HG02943 (cell line): ENCODE measurements at regions not wholly inside any gene's neighbourhood (a gene's known extent, or its start where the extent isn't known, plus 50 kb on each side); places are given as distances from the start of the nearest gene placed in this dataset.

Experiments
- ATAC-seq: cut with Tn5 transposase; IDR thresholded peaks from one replicate; pipeline ENCODE4 v1.9.1; 2021; ENCODE audit warnings: mild to moderate bottlenecking, low read depth, moderate library complexity; ENCODE audit not compliant: unreplicated experiment

DNA sequence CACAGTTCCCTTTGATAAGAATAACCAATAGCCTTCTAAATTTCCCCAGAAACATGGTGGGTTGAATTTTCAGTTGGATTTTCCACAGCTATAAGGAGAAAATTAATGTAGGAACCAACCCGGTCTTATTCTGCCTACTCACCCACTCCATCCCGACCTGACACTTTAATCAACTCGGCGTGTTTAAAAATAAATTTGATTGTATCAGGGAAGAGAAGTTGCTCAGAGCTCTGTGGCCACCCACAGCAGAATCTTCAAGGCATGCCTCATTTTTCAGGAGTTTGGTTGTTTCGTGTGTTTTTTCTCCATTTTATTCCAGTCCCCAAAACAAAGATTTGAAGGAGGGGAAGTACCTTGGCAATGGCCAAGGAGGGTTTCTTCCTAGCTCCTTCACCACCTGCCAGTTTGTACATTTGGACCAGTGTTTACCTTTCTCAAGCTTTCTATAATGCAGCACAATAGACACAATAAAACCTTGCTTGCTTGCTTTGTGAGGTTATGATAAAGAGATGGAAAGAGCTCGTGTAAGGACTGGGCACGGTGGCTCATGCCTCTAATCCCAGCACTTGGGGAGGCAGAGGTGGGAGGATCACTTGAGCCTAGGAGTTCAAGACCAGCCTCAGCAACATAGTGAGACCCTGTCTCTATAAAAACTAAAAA lies 297.2 kb upstream of the JARID2 start:
- ATAC-seq: no peak

DNA sequence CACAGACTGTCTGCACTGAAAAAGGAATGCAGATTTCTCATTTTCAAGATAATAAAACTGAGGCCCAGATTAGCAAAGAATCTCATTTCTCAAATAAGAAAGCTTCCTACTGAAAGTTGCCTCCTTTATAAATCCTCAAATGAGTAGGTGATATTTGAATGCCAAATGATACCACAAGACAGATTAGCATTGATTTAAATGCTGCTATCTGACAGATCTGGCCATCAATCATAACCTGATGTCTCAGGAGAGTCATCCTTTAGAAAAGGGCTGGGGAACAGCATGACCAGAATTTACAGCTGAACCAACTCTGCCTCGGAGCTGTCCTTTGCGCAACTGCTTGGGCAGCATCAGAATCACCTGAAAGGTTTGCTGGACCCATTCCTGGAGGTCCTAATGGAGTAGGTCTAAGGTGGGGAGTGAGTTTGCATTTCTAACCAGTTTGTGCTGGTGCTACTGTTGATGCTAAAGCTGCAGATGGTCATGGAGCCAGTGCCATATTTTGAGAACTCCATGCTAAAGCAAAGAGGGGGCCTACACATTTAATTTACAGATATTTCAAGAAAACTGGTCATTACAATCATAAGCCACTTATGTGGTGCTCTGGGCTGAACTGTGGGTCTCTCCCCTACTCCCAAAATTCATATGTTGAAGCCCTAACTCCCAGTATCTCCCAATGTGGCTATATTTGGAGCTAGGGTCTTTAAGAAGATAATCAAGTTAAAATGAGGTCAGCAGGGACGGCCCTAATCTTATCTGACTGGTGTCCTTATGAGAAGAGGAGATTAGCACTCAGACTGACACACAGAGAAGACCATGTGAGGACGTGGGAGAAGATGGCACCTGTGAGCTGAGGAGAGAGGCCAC lies 295.5 kb upstream of the JARID2 start:
- no peak for ATAC-seq

DNA sequence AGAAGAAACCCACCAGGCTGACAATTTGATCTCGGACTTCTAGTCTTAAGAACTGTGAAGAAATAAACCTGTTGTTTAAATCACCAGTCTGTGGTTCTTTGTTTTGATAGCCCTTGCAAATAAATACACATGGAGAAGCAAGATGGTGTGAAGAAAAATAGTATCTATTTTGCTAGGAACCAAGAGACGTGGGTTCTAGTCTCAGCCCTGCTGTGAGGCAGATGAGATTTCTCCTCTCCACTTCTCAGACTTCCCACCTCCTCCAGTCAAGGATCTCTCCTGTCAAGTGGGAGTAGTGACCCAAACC lies 294.9 kb upstream of the JARID2 start:
- ATAC-seq: no peak

DNA sequence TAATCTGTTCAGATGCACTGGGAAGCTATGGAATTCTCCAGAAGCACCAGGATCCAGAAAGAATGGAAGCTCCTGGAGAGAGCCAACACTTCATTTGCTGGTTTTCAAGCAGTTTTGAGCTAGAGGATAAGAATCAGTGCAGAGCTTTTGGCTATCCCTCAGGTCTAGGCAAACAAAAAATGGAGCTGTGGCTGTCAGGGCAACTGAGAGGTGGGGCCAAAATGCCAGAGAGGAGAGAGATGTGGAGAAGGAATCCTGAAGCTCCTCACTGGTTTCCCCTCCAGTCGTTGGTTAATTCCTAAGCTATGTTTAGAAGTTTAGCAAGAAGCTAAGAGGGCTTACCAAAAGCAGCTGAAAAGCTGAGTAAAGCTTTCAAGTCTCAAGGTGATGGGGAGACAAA lies 294.2 kb upstream of the JARID2 start:
- no peak for ATAC-seq

DNA sequence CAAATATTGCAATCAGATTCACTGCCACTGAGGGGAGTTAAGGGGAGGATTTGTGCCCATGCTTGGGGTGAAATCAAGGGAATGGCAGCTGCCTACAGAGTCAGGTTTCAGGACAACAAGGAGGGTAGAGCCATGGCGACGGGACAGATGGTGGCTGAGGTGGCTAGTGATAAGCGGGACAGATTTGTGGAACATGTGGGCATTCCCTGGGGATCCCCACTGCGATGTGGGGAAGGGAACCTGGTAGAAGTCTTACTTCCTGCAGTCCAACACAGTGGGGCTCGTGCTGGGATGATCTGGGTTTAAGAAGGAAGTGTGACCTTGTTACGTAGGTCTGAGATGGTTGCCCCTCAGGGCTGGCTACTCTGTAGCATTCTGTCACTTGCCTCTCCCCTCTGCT lies 292.0 kb upstream of the JARID2 start:
- no peak for ATAC-seq

DNA sequence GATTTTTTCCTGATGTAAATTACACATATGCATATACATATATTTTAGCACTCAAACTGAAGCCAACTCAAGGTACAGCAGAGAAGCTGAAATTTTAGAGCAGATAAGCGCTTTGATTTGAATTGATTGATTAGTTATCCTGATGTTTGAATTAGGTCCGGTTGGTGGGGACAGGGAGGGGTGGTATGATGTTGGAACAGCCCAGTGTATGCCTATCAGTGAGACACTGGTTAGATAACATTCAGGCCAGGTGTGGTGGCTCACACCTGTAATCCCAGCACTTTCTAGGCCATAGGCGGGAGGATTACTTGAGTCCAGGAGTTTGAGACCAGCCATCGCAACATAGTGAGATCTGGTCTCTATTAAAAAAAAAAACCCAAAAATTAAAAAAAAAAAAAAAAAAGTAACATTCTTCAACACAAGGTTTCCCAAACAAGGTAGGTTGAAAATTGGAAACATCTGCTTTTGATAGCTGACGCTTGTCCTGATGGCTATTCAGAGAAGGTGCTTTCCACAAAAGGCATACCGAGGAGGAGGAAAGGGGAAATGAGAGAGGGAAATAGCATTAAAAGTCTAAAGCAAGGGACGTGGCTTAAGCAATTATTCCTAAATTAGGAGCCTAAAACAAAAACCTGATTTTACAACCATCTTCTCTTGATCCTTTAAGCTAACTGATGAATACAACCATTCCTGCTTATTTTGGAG lies 288.4 kb upstream of the JARID2 start:
- ATAC-seq: no peak

DNA sequence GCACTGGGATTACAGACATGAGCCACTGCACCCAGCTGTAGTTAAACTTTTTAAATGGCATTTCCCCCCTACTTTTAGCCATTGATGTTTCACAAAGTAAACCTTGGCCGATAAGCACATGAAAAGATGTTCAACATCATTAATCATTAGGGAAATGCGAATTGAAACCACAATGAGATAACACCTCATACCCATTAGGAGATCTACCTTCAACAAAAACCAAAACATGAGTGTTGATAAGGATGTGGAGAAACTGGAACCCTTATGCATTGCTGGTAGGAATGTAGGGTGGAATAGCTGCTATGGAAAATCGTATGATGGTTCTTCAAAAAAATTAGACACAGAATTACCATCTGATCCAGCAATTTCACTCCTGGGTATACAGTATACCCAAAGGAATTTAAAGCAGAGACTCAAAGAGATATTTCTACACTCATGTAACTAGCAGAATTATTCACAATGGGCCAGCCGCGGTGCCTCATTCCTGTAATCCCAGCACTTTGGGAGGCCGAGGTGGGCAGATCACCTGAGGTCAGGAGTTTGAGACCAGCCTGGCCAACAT lies 286.5 kb upstream of the JARID2 start:
- ATAC-seq: no peak

DNA sequence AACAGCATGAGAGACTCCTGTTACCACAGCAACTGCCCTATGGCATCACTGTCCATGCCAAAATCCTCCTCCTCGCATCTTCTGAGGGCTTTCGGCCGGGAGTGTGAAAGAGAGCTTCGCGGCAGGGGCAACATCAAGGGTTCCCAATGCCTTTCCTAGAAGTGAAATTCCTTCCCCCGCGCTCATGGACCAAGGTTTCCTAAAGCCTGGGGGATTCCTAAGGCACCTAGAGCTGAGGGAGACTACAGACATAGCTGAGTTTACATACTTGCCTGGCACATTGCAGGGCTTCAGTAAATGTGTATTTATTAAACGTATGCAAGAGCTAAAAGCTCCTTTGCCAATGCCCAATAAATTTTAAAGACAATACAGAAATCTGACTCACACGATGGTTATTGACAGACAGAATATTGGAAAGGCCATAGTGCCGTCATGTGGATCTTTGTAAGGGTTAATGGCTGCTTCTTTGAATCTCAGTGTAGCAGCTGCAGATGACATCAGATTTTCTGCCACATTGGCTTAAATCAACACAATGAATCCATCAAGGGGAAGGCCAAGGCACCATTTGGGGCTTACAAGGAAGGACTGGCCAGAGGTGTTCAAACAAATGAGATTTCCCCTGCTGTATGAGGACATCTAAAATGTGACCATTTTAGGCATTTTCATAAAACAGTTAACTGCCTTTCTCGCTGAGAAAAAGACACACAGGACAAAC lies 281.2 kb upstream of the JARID2 start:
- ATAC-seq: no peak

DNA sequence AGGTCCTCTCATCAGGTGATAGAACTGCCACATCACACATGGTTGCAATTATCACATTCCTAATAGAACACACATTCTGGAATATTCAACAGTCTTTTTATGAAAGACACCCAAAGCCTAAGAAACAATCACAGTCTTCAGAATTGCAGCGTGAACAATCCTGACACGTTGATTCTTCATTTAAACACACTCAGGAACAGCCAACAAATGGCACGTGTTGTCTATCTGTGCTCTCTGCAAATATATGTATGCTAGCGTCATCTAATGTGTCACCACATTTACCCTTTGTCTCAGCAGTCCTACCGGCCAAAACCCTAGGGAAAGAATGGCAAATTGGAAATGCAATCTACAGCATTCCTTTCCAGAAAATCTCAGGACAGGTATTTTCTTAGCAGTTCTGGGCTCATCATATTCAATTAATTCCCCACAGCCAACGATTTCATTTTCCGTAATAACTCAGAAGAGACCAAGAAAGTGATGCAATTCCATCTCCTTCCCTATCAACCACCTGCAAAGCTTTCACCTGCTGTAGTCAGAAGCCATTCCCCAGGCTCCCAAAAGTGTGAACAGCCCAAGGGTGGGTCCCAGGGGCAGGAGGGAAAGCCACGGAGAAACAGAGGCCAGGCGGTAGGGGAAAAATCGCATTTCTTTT lies 280.3 kb upstream of the JARID2 start:
- ATAC-seq: no peak

DNA sequence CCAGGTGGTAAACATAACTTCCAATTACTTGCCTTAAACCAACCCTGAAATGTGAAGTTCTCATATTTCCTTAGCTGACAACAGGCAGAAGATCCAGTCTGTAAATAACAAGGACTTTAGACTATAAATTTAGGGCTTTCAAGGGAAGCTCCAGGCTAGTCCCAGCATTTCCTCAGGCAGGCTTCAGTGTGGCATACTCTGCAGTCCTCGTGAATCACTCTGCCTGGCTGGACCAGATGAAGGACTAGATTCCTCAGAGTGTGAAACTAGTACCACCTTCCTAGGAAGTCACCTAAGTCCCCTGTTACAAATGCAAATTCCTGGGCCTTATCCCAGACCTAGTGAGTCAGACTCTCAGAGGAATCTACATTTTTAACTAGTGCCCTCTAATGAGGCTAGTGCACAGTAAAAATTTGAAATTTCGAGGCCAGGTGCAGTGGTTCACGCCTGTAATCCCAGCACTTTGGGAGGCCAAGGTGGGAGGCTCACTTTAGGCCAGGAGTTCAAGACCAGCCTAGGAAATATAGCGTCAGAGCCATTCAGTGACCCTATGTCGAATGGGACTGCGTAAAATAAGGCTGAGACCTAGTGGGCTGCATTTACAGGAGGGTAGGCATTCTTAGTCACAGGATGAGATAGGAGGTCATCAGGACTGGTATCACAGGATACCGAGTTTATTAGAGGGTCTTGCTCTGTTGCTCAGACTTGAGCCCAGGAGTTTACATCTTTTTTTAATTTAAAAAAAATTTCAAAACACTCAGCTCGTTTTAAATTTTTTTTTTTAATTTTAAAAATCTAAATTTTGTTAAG lies 279.6 kb upstream of the JARID2 start:
- no peak for ATAC-seq

DNA sequence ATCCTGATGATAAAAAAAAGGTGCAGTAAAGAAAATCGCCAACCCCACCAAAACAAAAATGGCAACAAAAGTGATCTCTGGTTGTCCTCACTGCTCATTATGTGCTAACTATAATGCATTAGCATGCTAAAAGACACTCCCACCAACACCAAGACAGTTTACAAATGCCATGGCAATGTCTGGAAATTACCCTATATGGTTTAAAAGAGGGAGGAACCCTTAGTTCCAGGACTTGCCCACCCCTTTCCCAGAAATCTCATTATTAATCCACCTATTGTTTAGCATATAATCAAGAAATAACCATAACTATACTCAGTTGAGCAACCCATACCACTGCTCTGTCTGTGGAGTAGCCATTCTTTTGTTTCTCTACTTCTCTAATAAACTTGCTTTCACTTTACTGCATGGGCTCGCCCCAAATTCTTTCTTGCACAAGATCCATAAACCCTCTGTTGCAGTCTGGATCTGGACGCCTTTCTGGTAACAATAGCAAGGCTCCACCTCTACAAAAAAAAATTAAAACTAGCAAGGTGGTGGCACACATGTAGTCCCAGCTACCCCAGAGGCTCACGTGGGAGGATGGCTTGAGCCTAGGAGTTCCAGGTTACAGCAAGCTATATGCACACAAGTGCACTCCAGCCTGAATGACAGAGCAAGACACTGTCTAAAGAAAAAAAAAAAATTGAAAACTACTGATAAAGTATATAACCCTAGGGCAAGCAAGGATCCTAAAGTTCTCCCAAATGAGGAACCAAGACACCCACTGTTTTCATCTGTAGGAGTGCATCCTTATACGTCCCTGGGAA lies 278.8 kb upstream of the JARID2 start:
- no peak for ATAC-seq

DNA sequence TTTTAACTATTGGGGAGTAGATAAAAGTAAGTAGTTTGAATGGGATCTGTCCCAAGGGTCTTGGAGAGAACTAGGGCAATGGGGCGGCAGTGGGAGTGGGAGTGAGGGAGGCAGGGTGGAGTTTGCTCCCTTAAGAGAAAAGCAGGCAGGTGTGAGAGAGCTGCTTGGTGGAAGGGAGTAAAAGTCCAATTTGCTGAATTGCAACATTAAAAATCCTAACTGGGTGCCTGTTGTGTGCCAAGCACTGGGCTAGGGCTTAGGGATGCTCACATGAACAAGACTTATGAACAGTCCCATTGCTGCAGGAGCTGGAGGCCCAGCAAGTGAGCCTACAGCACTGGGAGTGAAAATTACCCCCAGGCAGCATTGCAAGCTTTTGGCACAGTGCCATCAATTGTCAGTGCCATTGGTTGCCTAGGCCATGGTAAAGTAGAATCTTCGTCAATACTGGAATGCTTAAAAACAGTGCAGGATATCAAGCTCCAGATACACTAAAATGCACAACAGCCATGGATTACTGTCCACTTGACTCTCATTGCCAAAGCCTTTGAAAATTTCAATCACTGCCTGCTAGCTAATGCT lies 277.7 kb upstream of the JARID2 start:
- no peak for ATAC-seq

DNA sequence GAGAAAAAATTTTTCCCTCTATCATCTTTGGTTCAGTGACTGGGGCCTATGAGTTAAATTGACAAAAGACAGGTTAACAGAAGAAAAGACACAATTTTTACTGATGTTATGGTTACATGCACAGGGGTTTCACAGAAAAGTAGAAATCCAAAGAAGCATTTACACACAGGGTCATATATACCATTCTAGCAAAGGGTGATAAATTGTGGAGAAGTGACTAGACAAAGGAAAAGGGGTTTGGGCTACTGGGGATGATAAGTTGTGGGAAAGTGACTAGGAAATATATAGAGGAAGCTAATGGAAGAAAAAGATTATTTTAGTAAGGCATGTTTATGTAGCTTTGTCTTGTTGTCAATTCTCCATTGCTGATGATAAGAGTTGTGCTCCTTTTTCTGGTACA lies 276.7 kb upstream of the JARID2 start:
- ATAC-seq: no peak

DNA sequence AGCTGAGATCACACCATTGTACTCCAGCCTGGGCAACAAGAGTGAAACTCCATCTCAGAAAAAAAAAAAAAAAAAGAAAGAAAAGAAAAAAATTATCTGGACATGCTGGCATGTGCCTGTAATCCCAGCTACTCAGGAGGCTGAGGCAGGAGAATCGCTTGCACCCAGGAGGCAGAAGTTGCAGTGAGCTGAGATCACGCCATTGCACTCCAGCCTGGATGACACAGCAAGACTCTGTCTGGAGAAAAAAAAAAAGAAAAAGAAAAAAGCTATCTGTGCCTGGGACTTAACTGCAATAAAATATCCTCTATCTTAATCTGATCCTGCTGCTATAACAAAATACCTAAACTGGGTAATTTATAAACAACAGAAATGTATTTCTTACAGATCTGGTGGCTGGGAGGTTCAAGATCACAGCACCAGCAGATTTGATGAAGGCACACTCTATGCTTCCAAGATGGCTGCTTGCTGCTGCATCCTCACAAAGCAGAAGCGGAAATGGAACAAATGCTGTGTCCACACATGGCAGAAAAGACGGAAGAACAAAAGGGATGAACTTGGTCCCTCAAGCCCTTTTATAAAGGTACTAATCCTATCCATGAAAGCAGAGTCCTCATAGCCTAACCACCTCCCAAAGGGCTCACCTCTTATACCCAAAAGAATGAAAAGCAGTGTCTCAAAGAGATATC lies 273.3 kb upstream of the JARID2 start:
- no peak for ATAC-seq

DNA sequence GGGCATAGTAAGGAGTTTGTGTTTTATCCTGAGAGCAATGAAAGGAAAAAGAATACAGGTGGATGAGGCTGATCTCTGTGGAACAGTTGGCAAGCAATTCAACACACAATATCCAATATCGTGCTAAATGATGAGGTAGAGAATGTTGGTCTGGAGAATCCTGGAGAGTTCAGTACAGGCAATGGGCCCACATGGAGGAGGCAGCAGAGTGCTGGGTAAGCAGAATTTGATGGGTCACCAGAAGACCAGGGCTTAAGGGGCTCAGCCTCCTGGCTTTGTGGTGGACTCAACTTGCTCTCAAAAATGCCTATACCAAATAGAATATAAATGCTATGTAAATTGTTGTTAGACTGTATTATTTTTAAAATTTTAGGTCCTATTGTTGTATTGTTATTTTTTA lies 271.5 kb upstream of the JARID2 start:
- ATAC-seq: no peak

DNA sequence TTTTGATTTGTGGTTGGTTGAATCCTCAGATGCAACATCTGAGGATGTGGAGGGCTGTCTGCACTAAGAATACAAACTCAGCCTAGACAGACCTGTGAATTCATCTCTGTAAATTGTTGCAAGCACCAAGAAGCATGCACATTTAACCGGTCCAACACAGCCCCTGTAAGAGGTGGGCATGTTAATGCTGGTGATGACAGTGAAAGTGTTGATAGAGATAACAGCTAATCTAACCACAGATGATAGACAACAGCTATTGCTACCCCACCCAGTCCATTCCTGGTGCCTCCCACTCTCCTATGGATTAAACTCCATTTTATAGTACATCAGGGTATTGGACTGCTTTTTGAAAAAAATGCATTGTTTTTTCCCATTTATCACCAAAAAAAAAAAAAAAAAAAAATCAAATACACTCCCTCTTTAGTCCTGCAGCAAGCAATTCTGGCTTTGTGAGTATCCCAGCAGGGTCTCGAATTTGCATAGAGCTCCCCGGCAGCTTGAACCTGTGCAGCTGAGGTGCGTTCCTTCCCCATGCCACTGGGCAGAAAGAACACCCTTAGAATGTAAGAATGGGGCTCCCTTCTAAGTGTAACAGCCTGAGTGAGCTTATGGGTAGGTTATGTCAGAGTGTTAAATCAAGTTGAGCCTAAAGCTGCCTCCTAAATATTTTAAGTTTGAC lies 270.9 kb upstream of the JARID2 start:
- ATAC-seq: no peak

DNA sequence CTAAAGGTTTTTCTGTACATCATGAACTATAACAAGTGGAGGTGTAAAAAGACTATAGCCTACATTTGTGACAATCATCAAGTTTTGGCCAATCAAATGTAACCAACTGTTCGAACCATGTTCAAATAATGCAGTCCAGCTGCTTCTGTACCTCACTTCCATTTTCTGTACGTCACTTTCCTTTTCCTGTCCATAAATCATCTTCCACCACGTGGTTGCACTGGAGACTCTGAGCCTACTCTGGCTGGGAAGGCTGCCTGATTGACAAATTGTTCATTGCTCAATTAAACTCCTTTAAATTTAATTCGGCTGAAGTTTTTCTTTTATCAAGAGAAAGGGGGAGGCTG lies 270.4 kb upstream of the JARID2 start:
- no peak for ATAC-seq
